Left renal cortex interstitium (tissue), 4 donors: ENCODE measurements at regions not wholly inside any gene's neighbourhood (a gene's known extent, or its start where the extent isn't known, plus 50 kb on each side); places are given as distances from the start of the nearest gene placed in this dataset.
A peak's percentile ranks its signal among the peaks of the same experiment; 100 is the strongest.
"Not testable (repeated sequence)": the region's sequence is repeated elsewhere in the genome, so short reads cannot be mapped to it uniquely, and the experiment has no call there.

Experiments
- DNase-seq, 4 donors: peaks; one replicate each; pipeline ENCODE4 v3.0.0-alpha.2; 2013; ENCODE audit warnings: low read depth in 4 of 4, low spot score in 2 of 4, missing footprints in 1 of 4

DNA sequence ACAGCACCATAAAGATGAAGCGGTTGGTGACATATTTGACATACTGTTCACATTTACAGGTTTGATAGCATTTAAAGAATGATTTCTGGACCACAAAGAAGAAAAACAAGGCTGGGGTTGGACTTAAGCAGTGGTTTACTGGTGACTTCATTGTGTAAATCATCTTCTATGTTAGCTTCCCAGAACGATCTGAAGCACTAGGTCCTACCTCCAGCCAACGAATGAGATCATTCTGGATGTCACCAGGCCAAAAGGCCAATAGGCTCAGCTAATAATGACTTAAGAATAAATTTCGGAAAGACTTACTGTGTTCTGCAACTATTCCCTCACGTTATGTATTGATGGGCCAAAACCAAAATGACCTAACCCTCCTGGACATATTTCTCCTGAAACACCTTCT lies 675.3 kb upstream of the CCNG1 start:
- DNase-seq = no peak

DNA sequence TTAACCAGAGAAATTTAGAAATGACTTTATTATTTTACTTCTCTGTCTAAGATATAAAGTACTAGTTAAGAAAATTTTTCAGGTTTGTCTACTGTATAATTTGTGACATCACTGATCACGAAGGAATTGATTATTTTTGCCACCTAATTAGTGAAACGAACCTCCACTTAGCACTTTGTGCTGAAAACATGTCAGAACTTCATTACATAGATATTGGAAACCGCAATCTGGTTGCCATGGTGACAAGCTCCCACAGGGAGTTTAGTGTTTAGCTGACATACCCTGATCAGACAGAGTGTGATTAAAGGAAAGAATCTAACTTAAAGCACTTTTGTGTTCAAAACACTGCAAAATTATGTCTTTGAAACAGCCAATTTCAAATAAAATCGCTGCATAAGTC lies 668.4 kb upstream of the CCNG1 start:
- no peak for DNase-seq

DNA sequence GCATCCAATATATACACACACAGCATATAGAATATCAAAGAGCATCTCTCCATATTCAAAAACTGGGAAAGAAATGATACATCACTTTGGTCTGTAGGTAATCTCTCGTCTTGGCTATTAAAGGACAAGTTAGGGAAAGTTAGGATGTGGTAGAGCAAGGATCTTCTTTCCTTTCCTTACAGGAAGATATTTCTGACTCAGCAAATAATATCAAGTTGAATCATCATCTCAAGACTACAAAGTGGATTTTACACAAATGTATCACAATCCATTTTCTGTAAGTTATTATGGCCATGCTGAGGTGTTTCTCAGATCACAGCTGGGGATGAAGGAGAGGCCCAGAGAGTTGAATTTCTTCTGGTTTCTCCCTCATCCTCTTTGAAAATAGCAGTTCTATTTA lies 651.7 kb upstream of the CCNG1 start:
- DNase-seq = no peak

DNA sequence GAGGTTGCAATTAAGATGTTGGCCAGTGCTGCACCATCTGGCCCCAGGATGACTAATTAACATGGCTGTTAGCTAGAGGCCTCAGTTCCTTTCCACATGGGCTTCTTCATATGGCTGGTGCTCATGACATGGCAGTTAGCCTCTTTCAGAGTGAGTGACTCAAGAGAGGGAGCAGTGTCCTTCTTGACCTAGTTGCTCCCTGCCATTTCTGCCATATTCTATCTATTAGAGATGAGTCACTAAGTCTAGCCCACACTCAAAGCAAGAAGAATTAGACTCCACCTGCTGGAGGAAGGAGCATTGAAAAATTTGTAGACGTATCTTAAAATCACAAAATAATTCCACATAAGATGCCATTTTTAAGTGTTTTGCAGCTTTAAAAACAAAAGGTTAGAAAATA lies 651.2 kb upstream of the CCNG1 start:
- no peak for DNase-seq

DNA sequence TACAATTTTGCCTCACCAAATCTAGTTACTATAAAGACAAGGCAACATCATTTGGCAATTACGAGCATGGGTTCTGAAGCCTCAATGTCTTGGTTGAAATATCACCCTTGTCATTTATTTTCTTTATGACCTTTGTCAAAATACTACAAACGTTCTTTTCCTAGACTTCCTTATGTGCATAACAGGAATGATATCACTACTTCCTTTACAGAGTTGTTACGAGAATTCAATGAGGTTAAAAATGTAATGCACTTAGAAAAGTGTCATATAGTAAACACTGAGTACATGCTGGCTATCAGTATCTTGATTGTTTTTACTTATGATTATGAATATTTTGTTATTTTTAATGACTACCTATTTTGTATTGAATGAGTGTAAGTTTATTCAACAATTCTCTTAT lies 640.9 kb upstream of the CCNG1 start:
- no peak for DNase-seq

DNA sequence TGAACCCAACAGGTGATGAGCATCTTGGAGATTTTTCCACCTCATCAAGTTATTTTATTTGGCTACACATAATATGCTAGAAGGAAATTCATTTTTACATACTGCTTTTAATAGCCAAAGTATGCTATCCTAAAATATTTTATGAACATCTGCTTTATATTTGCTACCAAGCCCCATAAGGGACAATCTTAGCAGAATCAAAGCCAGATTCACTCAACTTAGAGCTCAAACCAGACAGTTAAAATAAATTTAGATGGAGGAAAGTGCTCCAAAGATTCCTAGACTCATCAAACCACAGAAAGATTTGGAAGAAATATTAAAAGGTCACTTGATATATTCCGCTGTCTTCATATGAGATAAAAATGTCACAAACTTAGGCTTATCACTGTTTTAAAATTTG lies 637.1 kb upstream of the CCNG1 start:
- DNase-seq = no peak

DNA sequence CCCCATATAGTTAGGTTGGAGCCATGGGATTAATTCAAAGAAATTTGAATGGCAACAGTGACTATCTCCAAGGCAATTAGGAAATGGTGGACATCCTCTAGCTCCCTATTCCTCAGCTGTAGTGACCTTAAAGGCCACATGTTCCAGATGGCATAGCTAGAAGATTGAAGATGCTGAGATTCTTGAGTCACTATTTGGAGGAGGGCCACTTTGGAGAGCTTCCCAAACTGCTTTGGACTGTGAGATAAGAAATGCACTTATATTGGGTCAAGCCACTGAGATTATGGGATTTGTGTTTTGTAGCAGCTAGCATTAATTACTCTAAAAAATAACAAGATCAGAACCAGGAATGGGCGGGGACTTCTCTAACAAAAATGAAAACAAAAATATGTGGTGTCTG lies 636.2 kb upstream of the CCNG1 start:
- no peak for DNase-seq

DNA sequence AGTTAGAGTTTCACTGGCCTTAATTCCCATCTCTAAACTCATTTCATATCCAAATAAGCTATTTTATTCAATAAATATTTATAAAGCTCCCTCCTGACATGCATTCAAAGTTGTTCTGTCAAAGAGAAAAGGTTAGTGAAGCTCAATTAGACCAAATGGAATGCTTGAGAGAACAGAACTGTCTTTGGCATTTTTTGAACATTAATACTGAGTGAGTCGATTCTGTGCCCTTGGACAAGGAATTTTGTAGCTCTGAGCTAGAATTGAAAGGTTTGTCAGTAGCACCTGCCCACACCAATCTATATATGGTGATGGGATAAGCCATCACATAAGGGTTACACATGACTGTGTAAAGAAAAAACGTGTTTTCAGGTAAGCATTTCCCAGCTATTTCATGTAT lies 631.2 kb upstream of the CCNG1 start:
- no peak for DNase-seq

DNA sequence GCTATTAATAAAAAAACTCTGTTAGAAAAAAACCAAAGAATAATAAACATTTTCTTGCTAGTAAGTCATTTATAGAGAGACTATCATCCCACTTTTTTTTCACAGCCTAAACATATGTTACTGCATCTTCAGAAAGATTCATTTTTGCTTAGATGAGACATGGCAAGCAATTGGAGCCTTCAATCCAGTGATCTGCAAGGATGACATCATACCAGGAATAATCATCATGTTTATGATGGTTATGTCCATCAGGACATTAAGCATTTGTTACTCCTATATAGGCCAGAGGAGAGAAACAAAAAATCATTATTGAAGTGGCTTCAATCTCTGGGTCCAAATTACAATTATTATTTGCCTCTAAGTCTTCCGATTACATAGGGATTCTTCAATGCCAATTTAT lies 626.3 kb upstream of the CCNG1 start:
- no peak for DNase-seq

DNA sequence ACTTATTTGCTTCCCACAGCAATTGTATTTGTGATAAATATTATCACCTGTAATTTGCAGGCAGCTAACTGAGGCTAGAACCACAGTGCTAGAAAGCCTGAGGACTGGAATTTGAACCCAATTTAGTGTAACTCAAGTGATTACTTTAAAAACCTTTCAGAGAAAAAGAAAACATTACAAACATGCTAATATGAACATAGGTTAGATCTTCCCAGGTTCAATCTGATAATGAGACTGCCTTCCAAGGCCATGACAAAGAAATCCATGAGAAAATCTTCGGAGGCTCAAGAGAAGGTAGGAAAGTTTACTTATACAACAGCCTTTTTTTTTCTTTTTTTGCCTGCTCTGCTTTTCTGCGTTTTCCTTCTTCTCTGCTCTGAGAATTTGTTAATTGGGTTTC lies 620.6 kb upstream of the CCNG1 start:
- no peak for DNase-seq

DNA sequence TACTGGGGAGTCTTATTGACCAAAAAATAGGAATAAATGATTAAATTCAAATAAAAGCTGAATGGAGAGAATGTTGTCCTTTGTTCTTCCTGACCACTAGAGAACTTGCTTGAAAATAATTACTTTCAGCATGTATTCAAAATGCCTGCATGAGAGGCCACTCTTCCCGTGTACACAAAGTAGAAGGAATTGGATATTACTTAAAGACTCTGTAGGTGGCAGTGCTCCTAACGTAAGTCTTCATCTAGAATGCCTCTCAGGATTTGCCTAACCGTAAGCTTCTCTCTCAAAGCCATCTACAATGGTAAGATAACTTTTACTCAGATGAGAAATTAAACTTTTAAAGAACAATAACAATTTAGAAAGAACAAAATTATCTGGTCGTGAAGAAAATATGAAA lies 620.0 kb upstream of the CCNG1 start:
- DNase-seq = no peak

DNA sequence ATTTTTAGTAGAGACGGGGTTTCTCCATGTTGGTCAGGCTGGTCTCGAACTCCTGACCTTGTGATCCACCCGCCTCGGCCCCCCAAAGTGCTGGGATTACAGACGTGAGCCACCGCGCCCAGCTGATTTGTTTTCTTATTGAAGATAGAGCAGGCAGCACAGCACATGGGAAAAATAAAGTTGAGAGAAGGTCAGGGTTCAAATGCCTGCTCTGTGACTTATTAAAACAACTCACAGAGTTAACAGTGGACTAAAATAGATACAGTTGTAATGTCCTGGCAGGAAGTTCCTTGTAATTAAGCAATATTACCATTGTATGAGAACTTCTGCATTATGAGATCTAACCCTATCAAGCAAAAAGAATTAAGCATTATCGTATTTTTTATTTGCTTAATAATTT lies 615.7 kb upstream of the CCNG1 start:
- DNase-seq = not testable (repeated sequence)

DNA sequence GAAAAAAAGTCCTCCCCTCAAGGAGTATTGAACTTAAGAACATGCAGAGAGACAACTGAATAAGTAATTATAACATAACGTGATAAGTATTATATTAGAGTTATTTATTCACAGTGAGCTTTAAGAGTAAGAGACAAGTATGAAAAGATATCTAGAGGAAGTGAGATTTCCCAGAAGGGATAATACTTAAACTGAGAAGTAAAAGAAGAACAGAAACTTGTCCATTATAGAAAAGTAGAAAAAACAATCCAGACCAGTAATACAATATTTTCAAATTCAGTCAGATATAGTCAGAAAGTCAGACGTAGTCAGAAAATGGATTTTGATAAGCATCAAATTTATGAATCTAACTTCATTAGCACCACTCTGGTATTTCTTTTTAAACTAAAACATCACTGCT lies 613.0 kb upstream of the CCNG1 start:
- DNase-seq = no peak

DNA sequence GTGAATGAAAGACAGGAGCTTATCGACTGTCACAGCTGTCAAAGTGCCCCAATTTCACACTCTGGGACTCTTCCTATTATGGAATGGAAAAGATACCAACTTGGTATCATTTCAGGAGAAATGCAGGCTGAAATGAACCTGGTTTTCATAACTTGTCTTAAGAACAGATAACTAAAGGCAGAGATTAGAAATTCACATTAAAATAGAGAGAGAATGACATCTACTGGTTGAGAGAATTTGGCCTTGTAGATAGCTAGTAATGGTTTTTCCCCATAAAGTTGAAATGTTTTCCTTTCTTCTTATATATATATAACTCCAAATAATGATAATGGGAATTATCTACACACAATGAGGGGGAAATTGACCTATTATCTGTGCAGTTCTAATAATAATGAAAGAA lies 600.2 kb upstream of the CCNG1 start:
- no peak for DNase-seq

DNA sequence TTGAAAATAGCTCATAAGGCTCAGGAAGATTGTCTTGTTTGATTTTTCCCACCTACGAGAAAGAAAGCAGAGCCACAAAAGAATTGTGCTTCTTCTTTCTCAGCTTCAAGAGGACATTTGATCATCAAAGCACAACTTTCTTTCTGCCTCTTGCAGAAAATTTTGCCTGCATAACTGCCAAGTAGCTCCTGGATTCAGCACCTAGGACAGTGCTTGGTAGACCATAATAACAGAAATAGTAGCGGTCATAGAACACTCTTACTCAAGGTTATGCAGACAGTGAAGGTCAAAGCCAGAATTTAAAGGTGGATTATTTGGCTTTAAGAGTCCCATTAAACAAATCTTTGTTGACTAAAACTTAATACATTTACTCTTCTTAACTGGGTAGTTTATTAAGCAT lies 594.7 kb upstream of the CCNG1 start:
- DNase-seq = peak in 1 of 4 donors; percentile 6

DNA sequence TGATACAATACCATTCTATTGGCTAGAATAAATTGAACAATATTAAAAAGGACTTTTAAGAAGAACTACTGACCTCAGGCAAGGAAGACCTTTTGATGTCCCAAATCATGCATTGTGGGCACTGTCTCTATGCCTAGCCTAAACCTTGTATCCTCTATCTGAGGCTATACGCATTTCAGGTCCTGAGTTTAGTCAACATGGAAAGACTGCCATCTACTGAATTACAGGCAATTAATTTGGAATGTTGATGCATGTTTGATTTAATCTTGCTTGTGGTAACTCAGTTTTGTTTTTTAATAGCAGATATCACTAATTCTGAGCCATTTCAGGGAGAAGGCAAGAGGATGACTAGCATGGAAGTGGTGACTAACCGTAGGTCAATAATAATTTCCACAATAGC lies 585.3 kb upstream of the CCNG1 start:
- no peak for DNase-seq

DNA sequence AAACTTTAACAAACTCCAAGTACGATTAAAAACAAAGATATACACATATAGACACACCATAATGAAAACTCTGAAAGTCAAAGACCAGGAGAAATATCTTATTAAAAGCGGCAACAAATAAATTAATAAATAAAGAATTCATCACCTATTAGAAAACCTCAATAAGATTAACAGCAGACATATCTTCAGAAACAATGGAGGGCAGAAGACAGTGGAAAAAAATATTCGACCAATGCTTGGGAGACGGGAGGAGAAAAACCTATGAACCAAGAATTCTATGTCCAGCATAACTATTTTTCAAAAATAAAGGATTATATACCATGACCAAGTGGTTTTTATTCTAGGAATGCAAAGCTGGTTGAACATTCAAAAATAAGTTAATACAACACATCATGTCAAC lies 578.6 kb upstream of the CCNG1 start:
- DNase-seq = no peak

DNA sequence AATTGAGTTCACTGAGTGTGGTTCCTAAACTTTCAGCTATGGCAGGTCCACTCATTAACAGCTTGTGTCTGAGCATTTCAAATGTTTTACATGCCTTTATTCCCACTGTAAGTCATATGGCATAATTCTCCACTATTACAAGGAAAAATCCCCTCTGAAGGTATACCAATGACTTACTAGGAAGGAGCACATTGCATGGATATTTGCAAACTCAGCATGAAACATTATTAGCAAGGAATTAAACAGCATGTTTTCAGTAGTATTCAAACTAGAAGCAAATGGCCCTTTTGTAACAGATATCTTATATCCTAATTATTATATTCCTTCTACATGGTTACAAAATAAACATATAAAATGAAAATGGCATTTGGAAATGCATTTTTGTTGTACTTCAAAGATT lies 566.4 kb upstream of the CCNG1 start:
- no peak for DNase-seq

DNA sequence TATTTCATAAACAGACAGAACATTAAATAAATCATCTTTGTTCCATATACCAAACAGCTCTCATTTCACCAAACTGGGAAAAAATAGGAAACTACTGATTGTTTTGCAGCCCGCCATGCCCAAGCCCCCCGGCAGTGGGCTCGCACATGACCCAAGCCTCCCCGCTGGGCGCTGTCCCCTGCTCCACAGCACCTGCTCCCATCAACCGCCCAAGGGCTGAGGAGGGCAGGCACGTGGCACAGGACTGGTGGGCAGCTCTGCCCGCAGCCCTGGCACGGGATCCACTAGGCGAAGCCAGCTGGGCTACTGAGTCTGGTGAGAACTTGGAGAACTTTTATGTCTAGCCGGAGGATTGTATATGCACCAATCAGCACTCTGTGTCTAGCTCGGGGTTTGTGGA lies 554.8 kb upstream of the CCNG1 start:
- no peak for DNase-seq

DNA sequence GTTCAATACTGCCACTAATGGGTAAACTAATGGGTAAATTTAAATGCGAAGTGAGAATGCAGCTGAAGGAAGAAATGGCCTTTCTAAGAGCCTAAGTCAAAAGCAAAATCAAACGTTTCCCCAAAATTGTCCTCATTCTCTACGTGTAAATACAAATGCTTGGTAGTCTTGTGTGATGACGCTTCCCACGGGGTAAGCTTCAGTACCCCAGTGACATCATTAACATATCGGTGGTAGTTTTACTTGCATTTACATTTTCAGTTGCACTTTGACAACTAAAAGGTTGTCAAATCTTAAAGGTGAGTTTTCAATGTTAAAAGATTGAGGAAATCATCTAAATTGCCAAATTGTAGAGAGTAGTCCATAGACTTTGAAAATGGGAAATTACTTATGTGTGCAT lies 550.7 kb upstream of the CCNG1 start:
- DNase-seq = no peak

DNA sequence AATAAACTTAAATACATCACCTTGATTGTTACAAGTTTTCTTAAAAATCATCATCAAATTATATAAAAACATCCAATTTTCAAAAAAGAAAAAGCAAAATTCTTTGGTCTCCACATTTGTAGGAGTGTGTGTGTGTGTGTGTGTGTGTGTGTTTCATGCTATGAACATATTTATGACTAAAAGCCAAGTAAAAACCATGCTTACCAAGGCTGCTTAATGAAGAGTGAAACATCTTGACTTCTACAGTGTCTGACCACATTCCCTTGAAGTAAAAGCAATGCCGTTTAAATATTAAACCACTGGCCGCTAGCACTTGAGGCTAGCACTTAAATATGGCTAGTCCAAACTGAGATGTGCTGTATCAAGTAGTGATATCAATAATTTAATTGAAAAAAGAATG lies 549.1 kb upstream of the CCNG1 start:
- no peak for DNase-seq

DNA sequence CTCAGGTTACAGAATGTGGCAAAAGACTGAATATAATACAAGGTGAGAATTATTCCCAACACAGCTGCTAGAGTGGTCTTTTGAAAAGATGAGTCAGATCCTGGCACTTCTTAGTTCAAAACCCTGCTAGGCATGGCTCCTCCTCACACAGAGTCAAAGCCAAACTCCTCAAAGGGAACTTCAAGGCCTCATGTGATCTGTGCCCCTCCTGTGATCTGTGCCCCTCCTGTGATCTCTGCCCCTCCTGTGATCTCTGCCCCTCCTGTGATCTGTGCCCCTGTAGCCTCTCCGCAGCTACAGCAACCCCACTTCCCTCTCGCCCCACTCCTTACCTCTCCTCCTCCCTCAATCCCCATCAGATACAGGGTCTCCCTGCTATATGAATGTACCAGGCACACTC lies 525.5 kb upstream of the CCNG1 start:
- DNase-seq = no peak

DNA sequence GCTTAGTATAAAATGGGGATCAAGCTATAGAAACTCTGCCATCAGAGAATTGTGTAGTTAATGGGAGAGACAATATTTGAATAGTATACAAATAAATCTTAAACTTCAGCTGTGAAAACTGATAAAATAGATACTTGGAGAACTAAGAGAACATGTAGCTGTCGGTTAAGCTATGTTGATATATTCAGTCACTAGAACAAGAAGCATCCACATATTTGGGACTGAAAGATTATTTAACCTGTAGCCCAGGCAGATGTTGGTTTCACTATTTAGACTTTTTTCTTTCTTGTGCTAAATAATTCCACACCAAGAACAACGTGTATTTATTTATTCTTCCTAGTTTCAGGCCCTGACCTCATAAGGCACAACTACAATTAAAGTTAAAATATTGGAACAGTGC lies 521.0 kb upstream of the CCNG1 start:
- DNase-seq = no peak

DNA sequence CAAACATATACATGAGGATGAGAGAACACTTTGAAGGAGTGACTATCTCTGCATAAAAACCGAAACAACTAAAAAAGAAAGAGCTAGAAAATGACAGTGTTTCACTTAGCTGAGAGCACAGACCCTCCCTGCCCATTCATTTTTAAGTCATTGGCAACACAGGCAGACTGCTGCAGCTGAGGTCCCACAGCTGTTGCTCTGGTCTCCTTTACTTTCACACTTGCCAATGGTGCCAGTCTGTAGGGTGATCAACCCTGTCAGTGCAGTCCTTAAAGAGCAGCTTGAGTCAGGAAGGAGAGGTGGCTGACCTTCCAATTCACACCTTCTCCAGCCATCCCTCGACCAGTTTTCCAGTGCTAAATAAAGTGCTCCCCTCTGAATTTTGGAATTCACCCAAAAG lies 508.3 kb upstream of the CCNG1 start:
- DNase-seq = no peak
